K562 (cell line): ENCODE measurements at regions not wholly inside any gene's neighbourhood (a gene's known extent, or its start where the extent isn't known, plus 50 kb on each side); places are given as distances from the start of the nearest gene placed in this dataset.

ENCODE experiments used
- CTCF ChIP-seq, 3 experiments: IDR thresholded peaks in 2 of 3; conservative IDR thresholded peaks in 1 of 3; 2 replicates each; pipeline ENCODE4 v1.5.1; 2011 to 2012; ENCODE audit warnings: low read length in 3 of 3, mild to moderate bottlenecking in 3 of 3, control low read depth in 2 of 3, improper control_type of control experiment in 1 of 3, inconsistent platforms in 1 of 3, low read depth in 1 of 3, mixed read lengths in 1 of 3, moderate library complexity in 1 of 3; ENCODE audit not compliant: insufficient read depth in 2 of 3
- JUN ChIP-seq, 2 experiments: sonication (generic) in 1 of 2; formaldehyde crosslinking in 1 of 2; IDR thresholded peaks; 2 replicates each; pipeline versions ENCODE4 v1.6.1 to v1.8.0; 2012 to 2022; ENCODE audit warnings: borderline replicate concordance in 2 of 2, mild to moderate bottlenecking in 2 of 2, improper control_type of control experiment in 1 of 2, low read depth in 1 of 2, low read length in 1 of 2, missing genetic modification reagents in 1 of 2
- JUND ChIP-seq, 2 experiments: IDR thresholded peaks; 2 replicates in 1 of 2; 3 replicates in 1 of 2; pipeline ENCODE4 v1.6.1; 2011; ENCODE audit warnings: borderline replicate concordance in 2 of 2, low read depth in 2 of 2, low read length in 2 of 2, improper control_type of control experiment in 1 of 2, missing biosample characterization in 1 of 2, missing genetic modification characterization in 1 of 2, missing genetic modification reagents in 1 of 2
- KLF10 ChIP-seq: fragments of 250-450 bp; sonication (Bioruptor Pico); IDR thresholded peaks from 2 replicates; pipeline ENCODE4 v1.6.1; 2021; ENCODE audit warnings: matching md5 sums
- L3MBTL2 ChIP-seq: fragments of 450-650 bp; IDR thresholded peaks from 2 replicates; pipeline ENCODE4 v1.6.1; 2016; ENCODE audit warnings: mild to moderate bottlenecking, moderate library complexity
- OTX1 ChIP-seq: fragments of 450-650 bp; formaldehyde crosslinking; IDR thresholded peaks from 2 replicates; pipeline ENCODE4 v1.4.0; 2022; ENCODE audit warnings: mild to moderate bottlenecking
- POLR2AphosphoS5 ChIP-seq: IDR thresholded peaks from 2 replicates; pipeline ENCODE4 v1.6.1; 2011; ENCODE audit warnings: mild to moderate bottlenecking, low read depth, low read length, moderate library complexity; ENCODE audit not compliant: control insufficient read depth, insufficient read depth
- PRDM10 ChIP-seq: fragments of 450-650 bp; IDR thresholded peaks from 2 replicates; pipeline ENCODE4 v1.6.1; 2018; ENCODE audit not compliant: partially characterized antibody
- RHOXF2B ChIP-seq: fragments of 250-450 bp; sonication (Bioruptor Pico); conservative IDR thresholded peaks from 2 replicates; pipeline ENCODE4 v1.5.1; 2021
- TAL1 ChIP-seq: fragments of 450-650 bp; IDR thresholded peaks from 2 replicates; pipeline ENCODE4 v1.6.1; 2016; ENCODE audit warnings: mild to moderate bottlenecking
- TEAD4 ChIP-seq, 2 experiments: sonication (generic) in 1 of 2; formaldehyde crosslinking in 1 of 2; IDR thresholded peaks; 2 replicates each; pipeline versions ENCODE4 v1.6.1 to v1.8.0; 2012 to 2022; ENCODE audit warnings: borderline replicate concordance in 1 of 2, inconsistent platforms in 1 of 2, low read length in 1 of 2, mild to moderate bottlenecking in 1 of 2, missing genetic modification reagents in 1 of 2
- XRCC4 ChIP-seq: IDR thresholded peaks from one replicate; pipeline ENCODE4 v1.6.1; 2011; ENCODE audit not compliant: insufficient read depth, insufficient read length; ENCODE audit errors: extremely low read depth
- YY1 ChIP-seq, 3 experiments: IDR thresholded peaks; 2 replicates each; pipeline ENCODE4 v1.6.1; 2011; ENCODE audit warnings: low read length in 2 of 3, mild to moderate bottlenecking in 2 of 3, moderate library complexity in 2 of 3, borderline replicate concordance in 1 of 3, control low read depth in 1 of 3, low read depth in 1 of 3; ENCODE audit not compliant: insufficient read depth in 3 of 3, insufficient replicate concordance in 2 of 3, control insufficient read depth in 1 of 3, insufficient read length in 1 of 3; ENCODE audit errors: extremely low read depth in 1 of 3
- ZNF282 ChIP-seq: sonication (generic); formaldehyde crosslinking; IDR thresholded peaks from 2 replicates; pipeline ENCODE4 v1.8.1; 2023; ENCODE audit warnings: missing genetic modification reagents

GRCh38 chr18:26738706-26739105, 126.8 kb downstream of the AQP4 start:
- no peak for TF ChIP-seq TEAD4 (IDR thresholded peaks at IDR 0.05; ENCODE audit: low read length)
- no peak for TF ChIP-seq TEAD4 (CRISPR knock-in tag; IDR thresholded peaks at IDR 0.05; ENCODE audit: borderline replicate concordance)
- no peak for TF ChIP-seq CTCF (IDR thresholded peaks at IDR 0.05 in 2 of 3, conservative IDR thresholded peaks at IDR 0.05 in 1 of 3; ENCODE audit: insufficient read depth in 2 of 3, low read depth in 1 of 3, low read length in 3 of 3)
- no peak for TF ChIP-seq OTX1
- no peak for TF ChIP-seq ZNF282
- TF ChIP-seq L3MBTL2: no peak
- TF ChIP-seq PRDM10: no peak
- TF ChIP-seq POLR2AphosphoS5: no peak
- no peak for TF ChIP-seq TAL1
- no peak for TF ChIP-seq JUND (IDR thresholded peaks at IDR 0.05; ENCODE audit: borderline replicate concordance, low read depth, low read length)
- TF ChIP-seq JUND (tag; IDR thresholded peaks at IDR 0.05; ENCODE audit: borderline replicate concordance, low read depth, low read length): no peak
- no peak for TF ChIP-seq YY1 (IDR thresholded peaks at IDR 0.05; ENCODE audit: borderline replicate concordance in 1 of 3, control insufficient read depth in 1 of 3, extremely low read depth in 1 of 3, insufficient read depth in 3 of 3, insufficient read length in 1 of 3, insufficient replicate concordance in 2 of 3, low read depth in 1 of 3, low read length in 2 of 3)
- TF ChIP-seq XRCC4: no peak
- no peak for TF ChIP-seq RHOXF2B
- TF ChIP-seq JUN (IDR thresholded peaks at IDR 0.05; ENCODE audit: borderline replicate concordance, low read depth, low read length): no peak
- no peak for TF ChIP-seq JUN (CRISPR knock-in tag; IDR thresholded peaks at IDR 0.05; ENCODE audit: borderline replicate concordance)
- no peak for TF ChIP-seq KLF10
